Loucy (cell line): ENCODE measurements at regions not wholly inside any gene's neighbourhood (a gene's known extent, or its start where the extent isn't known, plus 50 kb on each side); places are given as distances from the start of the nearest gene placed in this dataset.

Experiments used
- H2AFZ ChIP-seq: fragments of 200-600 bp; sonication (generic); 2 replicates; pipeline ENCODE4 v1.6.0; 2016; ENCODE audit warnings: antibody characterized with exemption, mild to moderate bottlenecking, low read length, moderate library complexity
- H3F3A ChIP-seq: fragments of 200-600 bp; 2 replicates; pipeline ENCODE4 v1.6.0; 2016; ENCODE audit warnings: antibody characterized with exemption, low read depth, mild to moderate bottlenecking
- H3K27me3 ChIP-seq: fragments of 200-600 bp; sonication (generic); 2 replicates; pipeline ENCODE4 v1.6.1; 2014; ENCODE audit warnings: low read length, mild to moderate bottlenecking; ENCODE audit not compliant: insufficient read depth, poor library complexity, severe bottlenecking
- H3K36me3 ChIP-seq: fragments of 200-600 bp; sonication (generic); 2 replicates; pipeline ENCODE4 v1.6.1; 2016; ENCODE audit warnings: low read length; ENCODE audit not compliant: insufficient read depth
- H3K4me1 ChIP-seq: fragments of 200-600 bp; sonication (generic); 2 replicates; pipeline ENCODE4 v1.5.1; 2014; ENCODE audit warnings: low read length, mild to moderate bottlenecking; ENCODE audit not compliant: insufficient read depth, poor library complexity, severe bottlenecking
- H3K4me2 ChIP-seq: fragments of 200-600 bp; sonication (generic); 2 replicates; pipeline ENCODE4 v1.6.0; 2014; ENCODE audit warnings: antibody characterized with exemption, low read length, low read depth, mild to moderate bottlenecking; ENCODE audit not compliant: poor library complexity, severe bottlenecking
- H3K4me3 ChIP-seq: fragments of 200-600 bp; sonication (generic); 2 replicates; pipeline ENCODE4 v1.5.1; 2014; ENCODE audit warnings: low read length, mild to moderate bottlenecking, mixed read lengths; ENCODE audit not compliant: poor library complexity, severe bottlenecking
- H3K79me2 ChIP-seq: fragments of 200-600 bp; sonication (generic); 2 replicates; pipeline ENCODE4 v1.6.1; 2014; ENCODE audit warnings: low read length; ENCODE audit not compliant: insufficient read depth
- H3K9ac ChIP-seq: fragments of 200-600 bp; sonication (generic); 2 replicates; pipeline ENCODE4 v1.6.0; 2014; ENCODE audit warnings: mild to moderate bottlenecking, low read depth, low read length, moderate library complexity; ENCODE audit not compliant: poor library complexity, severe bottlenecking
- H3K9me2 ChIP-seq: fragments of 200-600 bp; sonication (generic); replicated peaks from 2 replicates; pipeline ENCODE4 v1.6.1; 2016; ENCODE audit warnings: low read depth, low read length, mixed read lengths
- H3K9me3 ChIP-seq: fragments of 200-600 bp; sonication (generic); 2 replicates; pipeline ENCODE4 v1.6.1; 2014; ENCODE audit warnings: mild to moderate bottlenecking, antibody characterized with exemption, low read length, low read depth; ENCODE audit not compliant: insufficient read depth
- H4K20me1 ChIP-seq: fragments of 200-600 bp; sonication (generic); 2 replicates; pipeline ENCODE4 v1.6.0; 2014; ENCODE audit warnings: antibody characterized with exemption, low read length, mild to moderate bottlenecking; ENCODE audit not compliant: insufficient read depth, poor library complexity, severe bottlenecking
- CTCF ChIP-seq: fragments of 200-600 bp; sonication (generic); conservative IDR thresholded peaks from 2 replicates; pipeline ENCODE4 v1.5.1; 2014; ENCODE audit warnings: mild to moderate bottlenecking, antibody characterized with exemption, low read length
- EZH2phosphoT487 ChIP-seq: fragments of 200-600 bp; IDR thresholded peaks from 2 replicates; pipeline ENCODE4 v1.6.1; 2018; ENCODE audit warnings: antibody characterized with exemption, mild to moderate bottlenecking, moderate library complexity, borderline replicate concordance

DNA sequence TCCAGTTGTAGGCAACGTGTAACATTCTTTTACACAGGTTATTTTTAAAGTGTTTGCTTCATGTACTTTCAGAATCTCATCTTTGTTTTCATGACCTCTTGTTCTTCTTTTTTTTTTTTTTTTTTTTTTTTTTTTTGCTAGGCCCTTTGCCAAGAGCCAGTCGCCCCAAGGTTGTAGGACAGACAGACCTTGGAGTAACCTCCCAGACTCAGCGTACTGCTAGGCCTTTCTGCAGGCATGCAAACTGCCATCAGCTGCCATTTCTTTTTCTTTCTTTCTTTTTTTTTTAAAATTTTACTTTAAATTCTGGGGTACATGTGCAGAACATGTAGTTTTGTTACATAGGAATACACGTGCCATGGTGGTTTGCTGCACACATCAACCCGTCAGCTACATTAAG lies 452.3 kb upstream of the MDGA2 start:
- TF ChIP-seq EZH2phosphoT487 (no peak), CTCF (no peak)
- Histone ChIP-seq H3K27me3 (no peaks in the 10 kb centered on the region), H3K79me2 (no peaks in the 10 kb centered on the region), H3K4me1 (no peaks in the 10 kb centered on the region), H2AFZ (no peak overlapping the region), H4K20me1 (no peaks in the 10 kb centered on the region), H3F3A (no peaks in the 10 kb centered on the region), H3K9ac (no peak overlapping the region), H3K4me3 (no peak overlapping the region), H3K9me2 (no peaks in the 10 kb centered on the region), H3K9me3 (no peaks in the 10 kb centered on the region), H3K36me3 (no peaks in the 10 kb centered on the region), H3K4me2 (no peak overlapping the region)

GRCh38 chr14:48125654-48126053 lies 450.2 kb upstream of the MDGA2 start:
- H3K9ac ChIP-seq, result no peak overlapping the region
- H4K20me1 ChIP-seq, result no peaks in the 10 kb centered on the region
- no peaks in the 10 kb centered on the region for H3K27me3 ChIP-seq
- H3K9me2 ChIP-seq, result no peaks in the 10 kb centered on the region
- no peak overlapping the region for H2AFZ ChIP-seq
- no peaks in the 10 kb centered on the region for H3F3A ChIP-seq
- no peaks in the 10 kb centered on the region for H3K9me3 ChIP-seq
- no peak for TF ChIP-seq CTCF
- no peak for TF ChIP-seq EZH2phosphoT487
- no peaks in the 10 kb centered on the region for H3K36me3 ChIP-seq
- H3K4me1 ChIP-seq, result no peaks in the 10 kb centered on the region
- H3K4me3 ChIP-seq, result no peak overlapping the region
- no peaks in the 10 kb centered on the region for H3K79me2 ChIP-seq
- no peak overlapping the region for H3K4me2 ChIP-seq

- H3K27me3 ChIP-seq, result no peaks in the 10 kb centered on the region
- no peaks in the 10 kb centered on the region for H3K4me1 ChIP-seq
- no peak overlapping the region for H3K4me3 ChIP-seq
These were observed 438.3 kb upstream of the MDGA2 start for GRCh38 chr14:48113713-48114112.

More at GRCh38 chr14:48113713-48114112, 438.3 kb upstream of the MDGA2 start:
- H4K20me1 ChIP-seq, result no peaks in the 10 kb centered on the region
- no peaks in the 10 kb centered on the region for H3F3A ChIP-seq
- no peak overlapping the region for H3K9ac ChIP-seq
- H2AFZ ChIP-seq, result no peak overlapping the region
- H3K4me2 ChIP-seq, result no peak overlapping the region
- TF ChIP-seq CTCF, result no peak
- TF ChIP-seq EZH2phosphoT487, result no peak
- no peaks in the 10 kb centered on the region; the same call in 1 of the 2 replicates for H3K9me3 ChIP-seq
- H3K36me3 ChIP-seq, result no peaks in the 10 kb centered on the region
- H3K9me2 ChIP-seq, result no peaks in the 10 kb centered on the region
- H3K79me2 ChIP-seq, result no peaks in the 10 kb centered on the region
